GM19351 (cell line): ENCODE measurements at regions not wholly inside any gene's neighbourhood (a gene's known extent, or its start where the extent isn't known, plus 50 kb on each side); places are given as distances from the start of the nearest gene placed in this dataset.

Experiments
- ATAC-seq: cut with Tn5 transposase; IDR thresholded peaks from one replicate; pipeline ENCODE4 v1.9.1; 2021; ENCODE audit warnings: mild to moderate bottlenecking, moderate library complexity; ENCODE audit not compliant: unreplicated experiment

DNA sequence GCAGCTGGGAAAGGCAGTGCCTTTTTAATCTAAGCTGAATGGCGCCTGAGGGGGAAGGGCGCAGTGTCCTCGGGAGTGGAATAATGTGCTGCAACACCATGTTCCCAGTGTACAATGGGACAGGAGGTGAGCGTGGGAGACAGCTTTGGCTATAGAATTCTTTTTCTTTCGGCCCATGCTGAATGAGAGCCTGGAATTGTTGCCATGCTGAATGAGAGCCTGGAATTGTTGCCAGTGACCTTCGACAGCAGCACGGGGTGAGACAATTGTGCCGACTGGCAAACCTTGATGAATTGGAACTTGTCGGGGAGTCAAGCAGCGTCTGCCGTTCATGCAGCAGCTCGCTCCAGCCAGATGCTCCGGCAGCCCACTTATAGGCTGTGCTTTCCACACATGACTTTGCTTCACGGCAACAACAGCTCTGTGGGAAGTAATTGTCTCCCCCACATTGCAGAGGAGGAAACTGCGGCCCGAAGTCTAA is 141.4 kb upstream of the E2F8 start:
- ATAC-seq, result no peak

GRCh38 chr11:19380375-19380774 is 139.6 kb upstream of the E2F8 start:
- ATAC-seq, result no peak

DNA sequence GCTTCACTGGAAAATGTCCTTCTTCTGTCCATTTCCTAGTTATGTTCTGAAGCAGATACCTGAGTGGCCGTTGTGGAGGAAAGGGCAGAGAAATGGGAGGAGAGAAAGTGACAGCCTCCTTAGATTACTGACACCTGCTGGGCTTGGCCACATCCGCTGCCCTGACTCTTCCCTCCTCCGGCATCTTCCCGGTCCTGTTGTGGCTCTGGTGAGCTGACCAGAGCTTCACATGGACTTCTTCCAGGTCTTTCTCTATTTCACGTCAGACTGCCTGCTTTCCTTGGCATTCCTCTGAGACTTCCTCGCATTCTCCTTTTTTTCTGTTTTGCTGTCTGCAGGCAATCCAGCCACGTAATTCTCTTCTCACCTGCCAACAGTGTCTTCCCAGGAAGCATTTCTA is 138.7 kb upstream of the E2F8 start:
- ATAC-seq, result no peak

DNA sequence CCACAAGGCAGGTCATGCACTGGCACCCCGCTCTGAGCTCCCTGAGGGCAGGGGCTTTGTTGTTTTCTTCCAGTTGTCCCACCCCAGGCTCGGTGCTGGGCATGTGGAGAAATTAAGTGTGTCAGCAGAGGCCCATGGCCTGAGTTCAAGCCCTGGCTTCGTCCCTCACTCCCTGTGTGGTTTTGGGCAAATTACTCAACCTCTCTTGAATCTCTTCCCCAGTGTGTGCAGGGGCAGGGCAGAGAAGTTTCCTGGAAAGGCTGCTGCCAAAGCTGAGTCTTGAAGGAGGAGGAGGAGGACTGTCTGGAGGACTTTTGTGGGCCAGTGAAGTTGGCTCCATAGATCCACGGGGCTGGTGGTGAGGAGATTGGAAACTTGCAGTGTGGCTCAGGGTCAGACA is 138.1 kb upstream of the E2F8 start:
- ATAC-seq, result no peak

- ATAC-seq, result no peak
Observed at GRCh38 chr11:19377881-19378280, 137.1 kb upstream of the E2F8 start.

DNA sequence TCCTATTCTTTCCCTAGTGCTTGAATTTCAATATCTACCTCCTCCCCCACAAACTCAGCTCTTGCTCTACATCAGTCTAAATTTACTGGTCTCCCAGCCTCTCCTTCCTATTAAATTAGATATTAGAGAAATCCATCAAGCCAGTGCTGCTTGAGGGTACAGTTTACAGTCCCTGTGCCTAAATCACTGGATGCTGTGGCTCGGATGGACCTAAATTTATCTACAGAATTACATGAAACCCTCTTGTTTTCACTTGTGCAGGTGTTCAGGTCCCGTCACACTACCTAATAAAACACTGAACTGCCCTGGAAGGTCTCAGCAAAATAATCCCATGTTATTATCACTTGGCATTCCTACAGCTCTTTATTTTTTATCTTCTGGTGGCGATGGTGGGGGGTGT is 134.7 kb upstream of the E2F8 start:
- ATAC-seq, result no peak

- ATAC-seq, result no peak
Observed at GRCh38 chr11:19374151-19374569, 133.4 kb upstream of the E2F8 start.

DNA sequence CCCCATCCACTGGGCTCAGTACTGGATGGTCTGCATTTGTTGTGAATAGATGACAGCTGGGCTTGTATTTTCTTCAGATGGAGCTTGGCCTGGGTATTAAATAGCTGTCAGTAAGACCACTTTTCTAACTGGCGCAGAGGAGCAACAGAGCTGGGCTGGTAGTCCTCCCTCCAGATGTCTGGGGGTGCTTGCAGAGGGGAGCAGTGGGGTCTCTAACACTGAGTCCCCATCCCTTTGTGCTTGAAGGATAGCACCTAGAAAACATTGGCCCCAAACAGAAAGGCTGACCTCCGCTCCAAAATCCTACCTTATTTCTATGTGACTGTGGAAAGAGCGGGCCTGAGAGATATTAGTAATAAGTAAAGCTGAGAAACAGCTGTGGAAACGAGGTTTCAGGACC is 131.6 kb upstream of the E2F8 start:
- no peak for ATAC-seq

GRCh38 chr11:19370100-19370861 is 129.5 kb upstream of the E2F8 start:
- ATAC-seq, result no peak

- no peak for ATAC-seq
Observed at GRCh38 chr11:19368726-19369375, 128.1 kb upstream of the E2F8 start.

- no peak for ATAC-seq
Observed at GRCh38 chr11:19366992-19367709, 126.4 kb upstream of the E2F8 start.

- ATAC-seq, result no peak
Observed at GRCh38 chr11:19365743-19366410, 125.1 kb upstream of the E2F8 start.

- ATAC-seq, result no peak
Observed at GRCh38 chr11:19359221-19360000, 118.7 kb upstream of the E2F8 start.

DNA sequence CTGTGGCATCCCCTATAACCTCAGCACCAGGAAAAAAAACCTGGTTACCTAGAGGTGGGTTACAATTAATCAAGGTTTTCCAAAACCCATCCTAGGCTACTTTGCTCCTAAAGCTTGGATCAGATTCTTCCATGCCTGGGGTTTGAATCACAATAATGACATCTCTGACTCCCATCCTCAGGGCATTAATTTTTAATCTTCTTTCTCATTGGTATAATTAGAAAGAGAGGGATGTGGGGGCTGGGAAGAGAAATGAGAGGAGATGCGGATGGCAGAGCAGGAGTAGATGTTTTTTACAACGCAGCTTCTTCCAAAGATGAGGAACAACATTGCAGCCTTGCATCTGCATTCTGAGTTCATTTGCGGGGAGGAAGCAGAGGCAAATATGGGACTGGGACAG is 117.2 kb upstream of the E2F8 start:
- no peak for ATAC-seq

GRCh38 chr11:19355601-19356000 is 114.9 kb upstream of the E2F8 start:
- no peak for ATAC-seq

- no peak for ATAC-seq
Observed at GRCh38 chr11:19353287-19353850, 112.6 kb upstream of the E2F8 start.

DNA sequence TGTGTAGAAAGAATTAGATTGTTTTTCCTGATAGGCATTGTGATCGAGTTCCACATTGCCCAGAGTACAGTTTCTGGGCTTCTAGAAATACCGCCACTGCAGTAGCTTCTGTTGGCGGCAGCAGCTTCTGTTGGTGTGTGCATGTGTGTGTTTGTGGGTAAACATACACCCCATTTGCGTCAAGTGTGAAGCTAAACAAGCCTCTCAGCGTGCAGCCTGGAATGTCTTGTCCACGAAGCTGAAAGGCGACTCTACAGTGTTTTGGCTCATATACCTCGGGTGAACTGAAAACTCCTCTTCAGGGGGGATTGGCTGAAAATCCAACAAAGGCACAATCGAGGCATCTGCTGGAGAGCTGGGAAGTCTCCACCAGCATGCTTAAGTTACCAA is 112.0 kb upstream of the E2F8 start:
- no peak for ATAC-seq

DNA sequence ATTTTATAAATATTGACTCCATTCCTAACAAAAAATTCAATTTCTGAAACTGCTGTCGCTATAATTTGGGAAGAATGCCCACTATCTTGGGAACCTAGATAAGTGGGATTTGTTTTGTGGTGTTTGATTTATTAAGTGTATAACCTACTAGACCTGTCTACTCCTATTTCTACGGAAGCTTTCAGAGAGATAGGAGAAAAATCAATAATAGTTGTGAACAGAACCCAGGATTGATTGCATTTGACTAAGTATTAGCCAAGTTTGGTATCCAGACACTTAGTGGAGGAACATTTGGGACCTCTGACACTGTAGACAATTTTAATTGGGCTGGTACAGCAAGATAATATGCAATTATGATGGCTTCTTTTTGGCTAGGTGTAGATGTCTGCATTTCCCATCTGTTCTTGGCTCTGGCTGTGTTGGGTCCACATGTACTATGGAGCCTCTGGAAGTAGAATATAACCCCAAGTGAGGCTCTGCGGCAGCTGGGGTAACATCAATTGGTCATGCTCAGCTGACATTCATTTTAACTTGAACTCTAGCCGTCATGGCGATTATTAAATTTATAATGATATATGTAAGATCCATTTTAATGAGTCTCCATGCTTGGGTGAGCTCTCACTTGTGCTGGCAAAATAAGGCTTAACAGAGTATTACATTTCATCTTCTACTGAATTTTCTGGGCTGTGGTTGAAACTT is 111.5 kb upstream of the E2F8 start:
- no peak for ATAC-seq

DNA sequence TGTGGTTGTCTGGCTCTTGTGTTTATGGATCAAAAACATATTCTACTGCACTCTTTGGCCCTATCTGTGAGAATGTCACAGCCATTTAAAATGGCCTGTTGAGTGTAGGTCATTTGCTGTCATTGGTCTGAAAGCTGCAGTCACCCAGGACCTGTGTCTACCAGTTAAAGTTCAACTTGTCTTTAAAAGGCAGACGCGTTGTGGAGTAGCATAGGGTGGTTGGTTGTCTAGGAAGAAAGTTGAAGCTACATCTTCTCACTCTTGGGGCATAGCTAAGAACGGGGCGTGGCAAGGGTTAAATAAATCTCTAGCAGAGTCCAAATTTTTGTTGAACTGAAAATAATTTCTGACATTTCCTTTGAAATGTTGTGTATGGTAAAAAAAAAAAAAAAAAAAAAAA is 110.7 kb upstream of the E2F8 start:
- no peak for ATAC-seq

GRCh38 chr11:19350160-19350559 is 109.4 kb upstream of the E2F8 start:
- ATAC-seq, result no peak
